PFSK-1 (cell line): ENCODE measurements at regions not wholly inside any gene's neighbourhood (a gene's known extent, or its start where the extent isn't known, plus 50 kb on each side); places are given as distances from the start of the nearest gene placed in this dataset.

ENCODE experiments used
- FOXP2 ChIP-seq: optimal IDR thresholded peaks from 2 replicates; pipeline ENCODE3; 2011; ENCODE audit warnings: borderline replicate concordance, control low read depth, inconsistent platforms; ENCODE audit not compliant: insufficient read depth; ENCODE audit errors: extremely low read length, extremely low read depth
- POLR2AphosphoS5 ChIP-seq: IDR thresholded peaks from 2 replicates; pipeline ENCODE4 v1.6.1; 2012; ENCODE audit warnings: low read depth, mild to moderate bottlenecking, control low read depth, low read length, moderate library complexity
- SIN3A ChIP-seq: IDR thresholded peaks from 2 replicates; pipeline ENCODE4 v1.6.1; 2012; ENCODE audit warnings: mild to moderate bottlenecking, low read length, moderate library complexity, borderline replicate concordance; ENCODE audit not compliant: insufficient read depth
- TAF1 ChIP-seq: IDR thresholded peaks from 2 replicates; pipeline ENCODE4 v1.6.1; 2012; ENCODE audit warnings: low read length, control low read depth, borderline replicate concordance; ENCODE audit not compliant: insufficient read depth
- TF ChIP-seq, protein P1 (sequence below), 2 experiments: IDR thresholded peaks; 2 replicates each; pipeline versions ENCODE4 v1.6.1 to v1.8.0; 2011 to 2012; ENCODE audit warnings: low read depth in 2 of 2, low read length in 2 of 2, control low read depth in 1 of 2, inconsistent platforms in 1 of 2, mild to moderate bottlenecking in 1 of 2, moderate library complexity in 1 of 2; ENCODE audit not compliant: insufficient read depth in 1 of 2

DNA sequence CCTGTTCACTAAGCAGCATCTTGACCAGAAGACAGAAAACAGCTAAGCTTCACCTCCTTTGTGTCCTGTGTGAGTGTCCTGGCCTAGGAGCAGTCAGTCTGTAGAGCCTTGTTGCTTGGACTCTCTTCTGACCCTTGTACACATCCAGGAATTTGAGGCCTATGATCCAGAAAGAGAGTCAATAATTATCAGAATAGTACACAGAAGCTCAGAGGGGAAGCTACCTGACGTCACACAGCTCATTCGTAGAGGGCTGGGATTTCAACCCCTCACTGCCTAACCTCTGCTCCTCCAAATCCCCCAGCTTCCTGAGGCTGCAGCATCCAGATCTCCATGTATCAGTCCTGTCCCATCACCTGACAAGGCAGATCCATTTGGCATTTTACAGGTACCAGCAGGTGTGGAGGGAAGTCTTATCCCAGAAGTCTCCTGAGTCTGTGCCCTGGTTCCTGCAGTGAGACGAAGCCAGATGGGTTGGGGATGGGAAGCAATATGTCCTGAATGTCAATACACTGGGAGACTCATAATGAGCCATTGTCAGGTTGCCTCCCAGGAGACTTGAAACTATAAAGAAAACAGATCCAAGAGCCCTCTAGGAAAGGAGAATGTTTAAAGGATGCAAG is 203.1 kb downstream of the MINAR1 start:
- TF ChIP-seq POLR2AphosphoS5, result no peak
- TF ChIP-seq, protein P1, sequence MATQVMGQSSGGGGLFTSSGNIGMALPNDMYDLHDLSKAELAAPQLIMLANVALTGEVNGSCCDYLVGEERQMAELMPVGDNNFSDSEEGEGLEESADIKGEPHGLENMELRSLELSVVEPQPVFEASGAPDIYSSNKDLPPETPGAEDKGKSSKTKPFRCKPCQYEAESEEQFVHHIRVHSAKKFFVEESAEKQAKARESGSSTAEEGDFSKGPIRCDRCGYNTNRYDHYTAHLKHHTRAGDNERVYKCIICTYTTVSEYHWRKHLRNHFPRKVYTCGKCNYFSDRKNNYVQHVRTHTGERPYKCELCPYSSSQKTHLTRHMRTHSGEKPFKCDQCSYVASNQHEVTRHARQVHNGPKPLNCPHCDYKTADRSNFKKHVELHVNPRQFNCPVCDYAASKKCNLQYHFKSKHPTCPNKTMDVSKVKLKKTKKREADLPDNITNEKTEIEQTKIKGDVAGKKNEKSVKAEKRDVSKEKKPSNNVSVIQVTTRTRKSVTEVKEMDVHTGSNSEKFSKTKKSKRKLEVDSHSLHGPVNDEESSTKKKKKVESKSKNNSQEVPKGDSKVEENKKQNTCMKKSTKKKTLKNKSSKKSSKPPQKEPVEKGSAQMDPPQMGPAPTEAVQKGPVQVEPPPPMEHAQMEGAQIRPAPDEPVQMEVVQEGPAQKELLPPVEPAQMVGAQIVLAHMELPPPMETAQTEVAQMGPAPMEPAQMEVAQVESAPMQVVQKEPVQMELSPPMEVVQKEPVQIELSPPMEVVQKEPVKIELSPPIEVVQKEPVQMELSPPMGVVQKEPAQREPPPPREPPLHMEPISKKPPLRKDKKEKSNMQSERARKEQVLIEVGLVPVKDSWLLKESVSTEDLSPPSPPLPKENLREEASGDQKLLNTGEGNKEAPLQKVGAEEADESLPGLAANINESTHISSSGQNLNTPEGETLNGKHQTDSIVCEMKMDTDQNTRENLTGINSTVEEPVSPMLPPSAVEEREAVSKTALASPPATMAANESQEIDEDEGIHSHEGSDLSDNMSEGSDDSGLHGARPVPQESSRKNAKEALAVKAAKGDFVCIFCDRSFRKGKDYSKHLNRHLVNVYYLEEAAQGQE (IDR thresholded peaks at IDR 0.05; ENCODE audit: insufficient read depth in 1 of 2, low read depth in 2 of 2, low read length in 2 of 2), result no peak
- TF ChIP-seq TAF1, result no peak
- no peak for TF ChIP-seq FOXP2
- TF ChIP-seq SIN3A, result no peak

GRCh38 chr15:79635897-79636561 is 203.9 kb downstream of the MINAR1 start:
- TF ChIP-seq TAF1 (no peak), POLR2AphosphoS5 (no peak), FOXP2 (no peak), SIN3A (no peak)
- TF ChIP-seq, protein P1 (IDR thresholded peaks at IDR 0.05; ENCODE audit: insufficient read depth in 1 of 2, low read depth in 2 of 2, low read length in 2 of 2), result no peak

- no peak for TF ChIP-seq POLR2AphosphoS5
- no peak for TF ChIP-seq SIN3A
- TF ChIP-seq TAF1, result no peak
- TF ChIP-seq, protein P1 (IDR thresholded peaks at IDR 0.05; ENCODE audit: insufficient read depth in 1 of 2, low read depth in 2 of 2, low read length in 2 of 2), result no peak
- no peak for TF ChIP-seq FOXP2
Observed at GRCh38 chr15:79640206-79640605, 208.1 kb downstream of the MINAR1 start.

- no peak for TF ChIP-seq TAF1
- TF ChIP-seq FOXP2, result no peak
- no peak for TF ChIP-seq POLR2AphosphoS5
- no peak for TF ChIP-seq SIN3A
- TF ChIP-seq, protein P1 (IDR thresholded peaks at IDR 0.05; ENCODE audit: insufficient read depth in 1 of 2, low read depth in 2 of 2, low read length in 2 of 2), result no peak
Observed at GRCh38 chr15:79641841-79642240, 209.7 kb downstream of the MINAR1 start.
